C4-2B (cell line): ENCODE measurements at regions not wholly inside any gene's neighbourhood (a gene's known extent, or its start where the extent isn't known, plus 50 kb on each side); places are given as distances from the start of the nearest gene placed in this dataset.

Experiments used
- ZFX ChIP-seq: fragments of 450-650 bp; IDR thresholded peaks from 2 replicates; pipeline ENCODE4 v1.6.1; 2017
- TF ChIP-seq, protein P1 (sequence below): fragments of 450-650 bp; conservative IDR thresholded peaks from 2 replicates; pipeline ENCODE4 v1.5.1; 2017; ENCODE audit warnings: mild to moderate bottlenecking

DNA sequence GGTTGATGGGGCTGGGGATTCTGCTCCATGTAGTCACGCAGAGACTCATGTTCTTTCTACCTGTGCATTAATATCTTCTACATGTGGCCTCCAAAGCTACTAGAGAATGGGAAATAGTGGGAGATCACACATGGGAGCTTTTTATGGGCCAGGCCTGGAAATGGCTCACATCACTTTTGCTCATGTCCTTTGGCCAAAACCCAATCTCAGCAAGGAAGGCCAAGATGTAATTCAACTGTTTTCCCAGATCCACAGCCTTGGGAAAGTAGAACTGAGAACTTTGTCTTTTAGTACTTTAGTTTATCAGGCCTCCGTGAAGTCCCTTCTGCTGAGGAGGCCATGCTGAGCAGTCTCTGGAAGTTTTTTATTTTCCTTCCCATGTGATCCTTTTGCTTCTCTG, 73.2 kb upstream of the SLC4A7 start:
- TF ChIP-seq, protein P1, sequence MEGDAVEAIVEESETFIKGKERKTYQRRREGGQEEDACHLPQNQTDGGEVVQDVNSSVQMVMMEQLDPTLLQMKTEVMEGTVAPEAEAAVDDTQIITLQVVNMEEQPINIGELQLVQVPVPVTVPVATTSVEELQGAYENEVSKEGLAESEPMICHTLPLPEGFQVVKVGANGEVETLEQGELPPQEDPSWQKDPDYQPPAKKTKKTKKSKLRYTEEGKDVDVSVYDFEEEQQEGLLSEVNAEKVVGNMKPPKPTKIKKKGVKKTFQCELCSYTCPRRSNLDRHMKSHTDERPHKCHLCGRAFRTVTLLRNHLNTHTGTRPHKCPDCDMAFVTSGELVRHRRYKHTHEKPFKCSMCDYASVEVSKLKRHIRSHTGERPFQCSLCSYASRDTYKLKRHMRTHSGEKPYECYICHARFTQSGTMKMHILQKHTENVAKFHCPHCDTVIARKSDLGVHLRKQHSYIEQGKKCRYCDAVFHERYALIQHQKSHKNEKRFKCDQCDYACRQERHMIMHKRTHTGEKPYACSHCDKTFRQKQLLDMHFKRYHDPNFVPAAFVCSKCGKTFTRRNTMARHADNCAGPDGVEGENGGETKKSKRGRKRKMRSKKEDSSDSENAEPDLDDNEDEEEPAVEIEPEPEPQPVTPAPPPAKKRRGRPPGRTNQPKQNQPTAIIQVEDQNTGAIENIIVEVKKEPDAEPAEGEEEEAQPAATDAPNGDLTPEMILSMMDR = no peak
- no peak for TF ChIP-seq ZFX
